Neutrophil (primary cell): ENCODE measurements at regions not wholly inside any gene's neighbourhood (a gene's known extent, or its start where the extent isn't known, plus 50 kb on each side); places are given as distances from the start of the nearest gene placed in this dataset.

Experiments
- H3K27ac ChIP-seq: fragments of 200-600 bp; sonication (generic); 2 replicates; pipeline ENCODE4 v1.5.1; 2016; ENCODE audit warnings: mild to moderate bottlenecking, moderate library complexity
- H3K27me3 ChIP-seq: fragments of 200-600 bp; sonication (generic); 2 replicates; pipeline ENCODE4 v1.6.0; 2016; ENCODE audit warnings: mild to moderate bottlenecking
- H3K36me3 ChIP-seq: fragments of 200-600 bp; sonication (generic); 2 replicates; pipeline ENCODE4 v1.5.1; 2017
- H3K4me1 ChIP-seq, 2 experiments: fragments of 200-600 bp in 1 of 2; sonication (generic) in 1 of 2; 1 replicate in 1 of 2; 2 replicates in 1 of 2; pipeline versions ENCODE4 v1.5.1 to v1.6.1; 2013 to 2016; ENCODE audit warnings: low read depth in 1 of 2, low read length in 1 of 2, mild to moderate bottlenecking in 1 of 2, moderate library complexity in 1 of 2; ENCODE audit not compliant: control insufficient read depth in 1 of 2, insufficient read depth in 1 of 2
- H3K4me3 ChIP-seq, 2 experiments: fragments of 200-600 bp in 1 of 2; sonication (generic) in 1 of 2; 1 replicate in 1 of 2; 2 replicates in 1 of 2; pipeline ENCODE4 v1.5.1; 2013 to 2016; ENCODE audit warnings: low read depth in 1 of 2, low read length in 1 of 2, mild to moderate bottlenecking in 1 of 2, moderate library complexity in 1 of 2
- H3K9me3 ChIP-seq: fragments of 200-600 bp; sonication (generic); 2 replicates; pipeline ENCODE4 v1.5.1; 2016
- TF ChIP-seq, protein P1 (sequence below): fragments of 200-600 bp; sonication (generic); IDR thresholded peaks from 2 replicates; pipeline ENCODE4 v1.5.1; 2016; ENCODE audit warnings: antibody characterized with exemption

DNA sequence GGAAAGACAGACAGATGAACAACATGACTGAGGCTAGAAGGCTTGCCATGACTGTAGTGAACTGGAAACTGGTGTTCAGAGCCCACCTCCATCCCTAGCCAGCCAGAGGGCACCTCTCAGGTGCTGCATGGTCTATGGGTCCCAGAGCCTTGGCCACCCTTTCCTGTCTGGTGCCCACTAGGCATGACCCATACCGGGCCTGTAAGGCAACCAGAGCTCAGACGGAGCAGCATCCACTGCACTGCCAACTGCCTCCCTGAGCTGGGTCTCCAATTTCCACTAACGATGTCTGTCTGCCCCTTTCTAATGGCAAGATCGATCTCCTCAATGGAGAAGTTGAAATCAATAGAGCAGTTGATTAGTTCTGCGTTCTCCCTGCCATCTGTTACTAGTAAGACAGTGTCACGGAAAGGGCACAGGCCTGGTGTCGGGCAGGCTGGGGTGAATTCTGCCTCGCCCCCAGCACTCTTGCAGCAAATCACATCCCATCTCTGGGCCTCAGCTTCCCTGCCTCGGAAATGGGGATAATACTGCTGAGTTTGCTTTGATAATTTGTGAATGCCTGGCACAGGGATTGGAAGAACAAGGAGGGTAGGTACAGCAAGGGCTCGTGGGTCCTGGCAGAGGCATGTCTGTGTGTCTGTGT, 172.3 kb upstream of the MVB12B start:
- Histone ChIP-seq H3K27me3 (peaks cover 13% of the 10 kb centered on the region), H3K9me3 (no peaks in the 10 kb centered on the region), H3K4me3 (no peak overlapping the region), H3K4me1 (no peaks in the 10 kb centered on the region), H3K27ac (no peak overlapping the region), H3K36me3 (no peaks in the 10 kb centered on the region)
- TF ChIP-seq, protein P1, sequence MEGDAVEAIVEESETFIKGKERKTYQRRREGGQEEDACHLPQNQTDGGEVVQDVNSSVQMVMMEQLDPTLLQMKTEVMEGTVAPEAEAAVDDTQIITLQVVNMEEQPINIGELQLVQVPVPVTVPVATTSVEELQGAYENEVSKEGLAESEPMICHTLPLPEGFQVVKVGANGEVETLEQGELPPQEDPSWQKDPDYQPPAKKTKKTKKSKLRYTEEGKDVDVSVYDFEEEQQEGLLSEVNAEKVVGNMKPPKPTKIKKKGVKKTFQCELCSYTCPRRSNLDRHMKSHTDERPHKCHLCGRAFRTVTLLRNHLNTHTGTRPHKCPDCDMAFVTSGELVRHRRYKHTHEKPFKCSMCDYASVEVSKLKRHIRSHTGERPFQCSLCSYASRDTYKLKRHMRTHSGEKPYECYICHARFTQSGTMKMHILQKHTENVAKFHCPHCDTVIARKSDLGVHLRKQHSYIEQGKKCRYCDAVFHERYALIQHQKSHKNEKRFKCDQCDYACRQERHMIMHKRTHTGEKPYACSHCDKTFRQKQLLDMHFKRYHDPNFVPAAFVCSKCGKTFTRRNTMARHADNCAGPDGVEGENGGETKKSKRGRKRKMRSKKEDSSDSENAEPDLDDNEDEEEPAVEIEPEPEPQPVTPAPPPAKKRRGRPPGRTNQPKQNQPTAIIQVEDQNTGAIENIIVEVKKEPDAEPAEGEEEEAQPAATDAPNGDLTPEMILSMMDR, result no peak

DNA sequence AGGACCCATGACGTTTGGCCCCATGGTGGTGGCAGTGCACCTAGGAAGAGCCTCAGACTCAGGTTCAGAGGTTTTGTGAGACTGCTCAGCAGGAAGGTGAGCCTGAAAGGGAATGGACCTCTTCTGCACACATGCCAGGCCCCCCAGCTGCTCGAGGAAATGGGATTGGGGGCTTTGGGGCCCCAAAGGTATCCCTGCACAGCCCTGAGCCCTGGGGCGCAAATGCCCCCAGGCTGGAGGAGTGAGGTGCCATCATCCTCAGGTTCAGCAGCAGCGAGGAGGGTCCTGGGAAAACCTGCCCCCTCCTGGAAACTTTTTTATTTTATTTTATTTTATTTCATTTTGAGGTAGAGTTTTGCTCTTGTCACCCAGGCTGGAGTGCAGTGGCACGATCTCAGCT, 171.8 kb upstream of the MVB12B start:
- no peak overlapping the region for H3K4me3 ChIP-seq
- H3K9me3 ChIP-seq, result no peaks in the 10 kb centered on the region
- no peaks in the 10 kb centered on the region for H3K36me3 ChIP-seq
- no peak overlapping the region for H3K27ac ChIP-seq
- TF ChIP-seq, protein P1, result no peak
- no peaks in the 10 kb centered on the region for H3K4me1 ChIP-seq
- H3K27me3 ChIP-seq, result peaks cover 19% of the 10 kb centered on the region

DNA sequence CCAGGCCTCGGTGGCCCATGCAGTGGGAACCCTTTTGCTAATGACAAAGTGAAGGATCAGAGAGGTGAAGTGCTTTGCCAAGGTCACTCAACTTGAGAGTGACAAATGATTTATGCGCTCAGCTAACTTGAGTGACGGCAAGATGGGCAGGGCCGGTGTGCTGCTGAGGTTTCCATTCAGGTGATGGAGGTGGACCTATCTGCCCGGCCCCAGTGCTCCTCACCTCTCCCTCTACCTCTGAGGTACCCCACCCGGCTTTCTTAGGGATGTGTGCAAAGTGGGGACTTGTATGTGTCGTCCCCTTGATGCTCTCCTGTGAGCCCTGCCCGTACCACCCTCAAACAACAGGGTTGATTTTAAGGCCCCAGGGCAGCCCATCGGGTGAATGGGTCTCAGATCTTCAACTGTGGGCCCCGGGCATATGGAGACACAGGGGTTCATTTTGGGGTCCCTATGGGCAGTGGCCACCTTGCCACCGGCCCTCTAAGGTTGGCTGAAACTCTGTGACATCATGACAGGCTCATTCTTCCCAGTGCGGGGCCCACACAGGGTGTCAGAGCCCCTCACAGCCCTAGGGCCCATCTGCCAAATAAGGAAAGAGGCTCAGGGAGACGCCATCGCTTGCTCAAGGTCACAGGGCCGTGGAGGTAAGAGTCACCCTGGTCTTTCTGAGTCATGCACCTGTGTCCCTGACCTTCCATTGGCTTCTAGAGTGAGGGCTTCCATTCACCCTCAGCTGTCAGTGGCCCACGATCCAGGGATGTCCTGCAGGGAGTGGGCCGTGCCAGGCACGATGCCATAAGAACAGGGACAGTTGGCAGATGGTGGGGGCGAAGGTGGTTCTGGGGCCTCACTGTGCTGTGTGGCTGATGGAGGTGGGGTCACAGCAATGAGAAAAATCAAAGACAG, 170.6 kb upstream of the MVB12B start:
- no peaks in the 10 kb centered on the region for H3K9me3 ChIP-seq
- no peak overlapping the region for H3K27ac ChIP-seq
- TF ChIP-seq, protein P1, result no peak
- H3K4me1 ChIP-seq, result no peaks in the 10 kb centered on the region
- H3K27me3 ChIP-seq, result peaks cover 19% of the 10 kb centered on the region
- H3K36me3 ChIP-seq, result no peaks in the 10 kb centered on the region
- H3K4me3 ChIP-seq, result no peak overlapping the region

DNA sequence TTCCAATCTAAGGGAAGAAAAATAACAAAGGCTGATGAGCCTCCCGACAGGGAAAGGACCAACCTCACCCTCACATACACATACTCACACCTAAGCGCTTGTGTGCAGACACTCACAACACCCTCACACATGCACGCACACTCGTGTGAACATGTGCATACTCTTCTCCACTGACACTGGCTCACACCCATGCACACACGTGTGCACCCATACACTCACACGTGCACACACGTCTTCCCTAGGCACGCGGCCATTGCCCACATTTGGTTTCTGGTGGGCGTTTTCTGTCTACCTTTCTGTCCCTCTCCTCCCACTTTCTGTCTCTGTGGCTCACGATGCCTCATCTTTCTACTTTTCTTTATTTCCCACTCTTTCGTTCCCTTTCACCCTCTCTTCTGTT, 169.7 kb upstream of the MVB12B start:
- Histone ChIP-seq H3K27ac (no peak overlapping the region), H3K9me3 (no peaks in the 10 kb centered on the region), H3K4me3 (no peak overlapping the region), H3K4me1 (no peaks in the 10 kb centered on the region), H3K27me3 (peaks cover 19% of the 10 kb centered on the region), H3K36me3 (no peaks in the 10 kb centered on the region)
- TF ChIP-seq, protein P1, result no peak

DNA sequence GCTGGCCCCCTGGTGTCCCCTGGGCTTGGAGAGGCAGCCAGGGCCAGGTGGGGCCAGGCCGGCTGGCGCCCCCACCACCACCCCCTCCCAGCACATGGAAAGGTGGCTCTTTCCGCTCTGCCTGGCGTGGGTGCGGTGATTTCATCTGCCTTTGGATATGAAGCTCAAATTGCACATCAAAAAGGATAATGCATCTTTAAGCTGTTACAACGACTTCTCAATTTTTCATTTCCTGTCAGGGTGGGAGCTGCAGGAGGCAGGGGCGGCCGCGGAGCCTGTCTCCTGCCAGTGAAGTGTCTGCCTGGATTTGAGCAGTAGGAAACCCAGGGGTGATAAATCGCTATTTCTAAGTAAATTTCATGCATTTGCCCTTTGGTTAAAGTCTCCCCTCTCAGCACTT, 169.2 kb upstream of the MVB12B start:
- no peak overlapping the region for H3K4me3 ChIP-seq
- H3K36me3 ChIP-seq, result no peaks in the 10 kb centered on the region
- TF ChIP-seq, protein P1, result no peak
- H3K9me3 ChIP-seq, result no peaks in the 10 kb centered on the region
- H3K27ac ChIP-seq, result no peak overlapping the region
- H3K4me1 ChIP-seq, result no peaks in the 10 kb centered on the region
- peaks cover 19% of the 10 kb centered on the region for H3K27me3 ChIP-seq
